ENCODE measurements at regions not wholly inside any gene's neighbourhood (a gene's known extent, or its start where the extent isn't known, plus 50 kb on each side); places are given as distances from the start of the nearest gene placed in this dataset.

GRCh38 chr2:118730405-118730804 is 117.0 kb downstream of the EN1 start:
- no peaks in the 10 kb centered on the region for H3K27me3 ChIP-seq (ENCODE audit: insufficient read depth)
- H3K9ac ChIP-seq, result no peak overlapping the region
- CTCF ChIA-PET, result no interaction called here
- DNase-seq, result no peak
- no peaks in the 10 kb centered on the region for H3K9me3 ChIP-seq
- no peak overlapping the region for H3K4me2 ChIP-seq
- TF ChIP-seq PBX3 (IDR thresholded peaks at IDR 0.05), result no peak
- no peak for TF ChIP-seq CTCF (IDR thresholded peaks at IDR 0.05)
- no peak for TF ChIP-seq RAD21 (IDR thresholded peaks at IDR 0.05; ENCODE audit: low read length)
- TF ChIP-seq ELF1 (IDR thresholded peaks at IDR 0.05), result no peak
- TF ChIP-seq GABPA (IDR thresholded peaks at IDR 0.05; ENCODE audit: low read depth), result no peak
- no peak for TF ChIP-seq POLR2AphosphoS5 (IDR thresholded peaks at IDR 0.05; ENCODE audit: low read depth, low read length)
- TF ChIP-seq TCF12 (IDR thresholded peaks at IDR 0.05), result no peak
- no peak for TF ChIP-seq NFIC (IDR thresholded peaks at IDR 0.05; ENCODE audit: borderline replicate concordance)
- TF ChIP-seq TEAD4 (IDR thresholded peaks at IDR 0.05; ENCODE audit: borderline replicate concordance, insufficient read depth), result no peak
- no peak for TF ChIP-seq USF2 (IDR thresholded peaks at IDR 0.05; ENCODE audit: borderline replicate concordance, low read depth, low read length)
- no peak for TF ChIP-seq FOSL2 (IDR thresholded peaks at IDR 0.05; ENCODE audit: borderline replicate concordance, low read depth)
- TF ChIP-seq MAX (IDR thresholded peaks at IDR 0.05; ENCODE audit: low read depth), result no peak
- no peak for TF ChIP-seq SMC3 (IDR thresholded peaks at IDR 0.05; ENCODE audit: low read depth, low read length)
- TF ChIP-seq FOXJ3 (CRISPR knock-in tag; IDR thresholded peaks at IDR 0.05), result no peak
- no peak for TF ChIP-seq RXRA (IDR thresholded peaks at IDR 0.05; ENCODE audit: borderline replicate concordance, low read depth)
- TF ChIP-seq USF1 (IDR thresholded peaks at IDR 0.05; ENCODE audit: borderline replicate concordance, low read depth), result no peak
- no peak for TF ChIP-seq CHD2 (IDR thresholded peaks at IDR 0.05; ENCODE audit: low read length, partially characterized antibody)
- TF ChIP-seq ZBTB33 (IDR thresholded peaks at IDR 0.05; ENCODE audit: borderline replicate concordance, low read depth), result no peak
- no peaks in the 10 kb centered on the region for H3K4me1 ChIP-seq (ENCODE audit: control insufficient read depth in 1 of 2, insufficient read depth in 2 of 2, low read depth in 1 of 2, low read length in 1 of 2)
- no peaks in the 10 kb centered on the region for H3K9me2 ChIP-seq
- no peaks in the 10 kb centered on the region for H3F3A ChIP-seq (replicated peaks; ENCODE audit: insufficient read depth)
- WGBS (ENCODE audit: low lambda C conversion rate), result 8% methylated on average over 3 of the region's 3 CpGs
- H3K36me3 ChIP-seq (replicated peaks in 1 of 2; ENCODE audit: control insufficient read depth in 1 of 2, insufficient read depth in 2 of 2, low read length in 1 of 2), result no peaks in the 10 kb centered on the region
- POLR2A ChIA-PET, result no interaction called here
- H2AFZ ChIP-seq (ENCODE audit: low read depth), result no peak overlapping the region
- no peak overlapping the region for H3K4me3 ChIP-seq (ENCODE audit: low read depth in 2 of 2, low read length in 1 of 2)
- no peak overlapping the region for H3K27ac ChIP-seq (ENCODE audit: low read depth in 2 of 2, low read length in 1 of 2)
- H3K79me2 ChIP-seq (ENCODE audit: insufficient read depth), result no peaks in the 10 kb centered on the region
- no peaks in the 10 kb centered on the region for H4K20me1 ChIP-seq (ENCODE audit: insufficient read depth)
